Muscle of arm (tissue), 1 donor: ENCODE measurements at regions not wholly inside any gene's neighbourhood (a gene's known extent, or its start where the extent isn't known, plus 50 kb on each side); places are given as distances from the start of the nearest gene placed in this dataset.
"Not testable (repeated sequence)": the region's sequence is repeated elsewhere in the genome, so short reads cannot be mapped to it uniquely, and the experiment has no call there.

Source experiments
- DNase-seq: peaks from one replicate; pipeline ENCODE4 v3.0.0-alpha.2; 2013

- DNase-seq = peak; percentile 58
Measured at GRCh38 chr10:35993591-35994515, 351.8 kb upstream of the FZD8 start.

DNA sequence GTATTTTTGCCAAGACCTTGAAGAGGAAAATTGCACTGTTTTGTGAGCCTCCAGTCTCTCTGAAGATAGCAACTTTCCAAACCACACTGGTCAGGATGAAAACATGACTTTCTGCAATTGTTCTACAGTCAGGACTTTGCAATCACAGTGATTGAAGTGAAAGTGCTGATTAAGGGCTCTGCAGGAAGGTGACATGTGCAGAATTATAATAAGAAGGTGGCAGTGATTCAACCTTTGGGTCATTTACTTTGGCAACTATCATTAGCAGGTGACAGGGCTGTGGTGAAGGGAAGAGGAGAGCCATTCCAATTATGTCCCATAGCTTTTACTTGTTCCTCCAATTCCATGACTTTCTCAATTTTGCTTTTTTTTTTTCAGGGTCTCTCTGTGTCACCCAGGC, 350.0 kb upstream of the FZD8 start:
- no peak for DNase-seq

- no peak for DNase-seq
Measured at GRCh38 chr10:35986756-35987502, 344.8 kb upstream of the FZD8 start.

GRCh38 chr10:35979116-35979515, 337.0 kb upstream of the FZD8 start:
- no peak for DNase-seq

- DNase-seq = not testable (repeated sequence)
Measured at GRCh38 chr10:35973912-35974591, 332.0 kb upstream of the FZD8 start.

DNA sequence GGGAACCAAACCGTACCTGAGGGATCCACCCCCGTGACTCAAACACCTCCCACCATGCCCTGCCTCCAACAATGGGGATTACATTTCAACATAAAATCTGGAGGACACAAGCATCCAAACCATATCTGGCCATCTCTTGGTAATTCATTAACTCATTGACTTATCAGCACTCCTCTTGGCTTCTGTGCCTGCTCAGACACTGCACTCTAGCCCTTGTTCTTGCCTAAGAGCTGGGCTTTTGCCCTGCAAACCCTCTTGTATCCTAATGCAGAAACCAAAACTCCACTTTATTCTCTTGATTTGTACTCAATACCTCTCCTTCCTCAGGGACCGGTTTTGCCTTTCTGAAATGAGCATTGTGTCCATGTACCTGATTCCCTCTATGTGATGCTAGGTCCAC, 330.2 kb upstream of the FZD8 start:
- DNase-seq = no peak

GRCh38 chr10:35971397-35971796, 329.3 kb upstream of the FZD8 start:
- DNase-seq = no peak

- DNase-seq = no peak
Measured at GRCh38 chr10:35963685-35964084, 321.6 kb upstream of the FZD8 start.

DNA sequence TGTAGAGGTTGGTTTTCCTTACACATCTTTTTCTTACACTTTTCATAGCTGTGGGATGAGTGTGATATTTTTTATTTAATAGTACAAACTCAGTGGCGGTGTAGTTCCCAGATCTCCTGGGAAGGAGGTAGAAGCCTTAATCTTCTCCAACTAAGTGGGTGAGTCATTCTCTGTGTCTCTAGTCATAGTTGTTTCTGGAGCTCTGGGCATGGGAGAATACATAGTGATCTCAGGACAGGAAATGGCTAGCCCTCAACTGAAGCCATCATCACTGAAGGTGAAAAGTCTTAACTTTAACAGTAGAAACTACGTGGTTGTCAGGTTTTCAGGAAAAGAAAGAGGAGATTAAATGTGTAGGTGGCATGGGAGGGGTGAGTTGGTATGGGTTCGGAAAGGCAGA, 319.4 kb upstream of the FZD8 start:
- DNase-seq = no peak

- peak; percentile 73 for DNase-seq
Measured at GRCh38 chr10:35959252-35959651, 317.2 kb upstream of the FZD8 start.

- DNase-seq = not testable (repeated sequence)
Measured at GRCh38 chr10:35958609-35959008, 316.5 kb upstream of the FZD8 start.

DNA sequence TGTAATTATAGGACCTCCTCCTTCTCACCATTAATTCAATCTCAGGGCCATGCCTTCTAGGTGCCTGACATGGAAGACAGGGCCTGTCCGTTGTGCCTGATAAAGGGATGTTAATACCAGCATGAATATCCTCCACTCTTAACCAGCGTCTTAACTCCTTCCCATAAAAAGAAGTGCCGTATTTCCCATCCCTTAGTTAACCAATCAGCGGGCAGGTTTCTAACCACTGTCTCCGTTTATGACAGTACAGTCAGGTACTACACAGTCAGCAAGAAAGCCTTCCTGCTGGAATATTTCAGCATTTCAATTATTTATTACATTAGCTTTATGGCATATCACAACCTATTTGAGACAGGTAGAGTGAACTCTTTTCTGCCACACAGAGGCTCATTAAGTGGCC, 308.6 kb upstream of the FZD8 start:
- DNase-seq = no peak

DNA sequence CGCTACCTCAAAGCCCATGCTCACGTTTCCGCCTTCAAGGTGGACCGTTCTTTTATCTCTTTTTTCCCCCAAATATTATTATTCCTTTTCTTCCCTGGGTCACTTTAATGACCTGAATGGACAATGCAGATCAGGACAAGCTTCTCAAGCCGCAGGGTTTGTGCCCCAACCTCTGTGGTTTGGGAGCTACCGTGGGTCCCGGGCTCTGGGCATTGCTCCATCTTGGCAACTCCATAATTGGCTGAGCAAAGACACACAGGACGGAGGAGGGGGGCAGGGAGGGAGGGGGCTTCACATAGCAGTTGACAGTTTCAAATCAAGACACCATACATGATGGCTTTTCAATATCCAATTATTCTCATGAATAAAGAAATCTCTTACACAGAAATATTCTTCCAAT, 308.1 kb upstream of the FZD8 start:
- DNase-seq = no peak

DNA sequence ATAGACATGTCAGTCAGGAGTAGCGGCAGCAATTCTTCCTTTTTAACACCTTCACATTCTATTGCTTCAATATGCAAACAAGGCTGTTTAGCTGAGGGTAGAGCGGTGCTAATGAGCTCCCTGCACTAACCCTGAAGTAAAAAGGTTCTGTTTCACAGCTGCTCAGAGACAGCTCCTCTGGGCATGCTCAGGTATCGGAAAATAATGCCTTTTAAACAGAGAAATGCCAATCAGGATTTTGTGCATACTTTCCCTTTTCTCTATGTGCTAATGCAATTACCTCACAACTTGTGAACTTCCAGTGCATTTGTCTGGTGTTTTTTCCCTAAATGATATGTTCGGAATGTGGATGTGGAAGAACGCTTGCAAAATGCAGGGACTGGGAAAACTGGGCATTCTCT, 307.7 kb upstream of the FZD8 start:
- no peak for DNase-seq

DNA sequence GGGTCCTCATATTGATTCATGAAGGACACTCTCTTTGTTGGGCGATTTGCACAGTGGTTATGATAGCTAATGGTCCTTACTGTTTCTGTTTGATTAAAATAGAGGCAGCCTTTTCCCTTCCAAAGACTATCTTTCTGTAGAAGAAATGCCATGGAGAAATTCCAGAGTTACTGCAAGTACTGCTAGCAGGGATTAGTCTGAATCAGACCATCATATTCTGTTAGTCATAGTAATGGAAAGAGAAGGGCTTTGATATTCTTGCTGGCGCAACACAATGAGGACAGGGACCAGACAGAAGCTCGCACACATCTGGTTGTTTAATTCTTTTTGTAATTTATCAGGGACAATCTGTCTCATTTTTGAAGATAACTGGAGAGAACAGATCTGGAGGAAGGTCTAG, 304.5 kb upstream of the FZD8 start:
- DNase-seq = no peak

DNA sequence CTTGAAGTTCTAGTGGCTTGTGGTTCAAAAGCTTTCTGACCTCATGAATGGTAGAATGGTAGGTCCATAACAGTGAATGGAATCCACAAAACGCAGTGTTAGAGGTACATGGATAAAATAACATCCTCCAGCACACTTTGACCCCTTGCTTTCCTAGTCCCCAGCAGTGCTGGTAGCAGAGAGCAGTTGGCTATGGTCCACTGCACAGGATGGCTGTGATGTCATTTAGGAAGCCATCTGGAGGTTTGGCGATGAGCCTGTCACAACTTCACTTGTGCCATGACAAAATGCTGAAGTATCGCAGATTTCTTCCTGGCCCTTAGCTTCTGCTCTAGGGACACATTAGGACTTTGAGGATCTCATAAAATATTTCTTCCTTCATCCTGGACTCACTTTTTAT, 300.0 kb upstream of the FZD8 start:
- DNase-seq = no peak

- DNase-seq = peak; percentile 80
Measured at GRCh38 chr10:35940141-35941041, 298.3 kb upstream of the FZD8 start.

DNA sequence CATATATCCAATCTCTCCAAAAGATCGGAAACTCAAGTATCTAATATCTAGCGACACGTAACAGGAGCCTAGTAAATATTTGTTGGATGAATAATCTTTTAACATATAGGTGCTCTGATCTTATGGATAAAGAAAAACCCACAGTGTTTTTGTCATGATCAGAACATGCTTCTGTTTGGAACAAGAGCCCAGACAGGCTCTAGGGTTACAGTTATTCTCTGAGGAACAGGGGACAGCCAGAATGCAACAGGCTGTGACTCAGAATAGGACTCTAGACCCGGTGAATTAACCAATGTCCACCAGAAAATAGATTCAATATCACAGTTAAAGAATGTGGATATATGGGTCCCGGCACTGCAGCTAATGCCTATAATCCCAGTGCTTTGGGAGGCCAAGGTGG, 296.1 kb upstream of the FZD8 start:
- no peak for DNase-seq

DNA sequence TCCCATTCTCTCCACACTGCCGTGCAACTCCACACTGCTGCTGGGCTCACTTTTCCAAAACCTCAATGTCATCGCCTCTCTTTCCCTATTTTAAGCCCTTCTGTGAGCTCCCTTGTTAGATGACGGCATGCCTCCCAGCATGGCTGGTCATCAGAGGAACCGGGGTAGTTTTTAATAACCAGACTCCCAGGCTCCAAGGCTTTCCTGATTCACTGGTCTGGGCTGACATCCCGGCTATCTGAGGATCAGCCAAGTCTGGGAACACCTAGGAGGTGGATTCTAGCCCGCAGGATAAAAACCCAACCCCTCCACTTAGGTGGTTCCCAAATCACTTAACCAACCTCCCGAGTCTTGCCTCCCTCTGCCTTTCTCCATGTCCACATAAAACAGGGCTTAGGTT, 295.4 kb upstream of the FZD8 start:
- DNase-seq = no peak

DNA sequence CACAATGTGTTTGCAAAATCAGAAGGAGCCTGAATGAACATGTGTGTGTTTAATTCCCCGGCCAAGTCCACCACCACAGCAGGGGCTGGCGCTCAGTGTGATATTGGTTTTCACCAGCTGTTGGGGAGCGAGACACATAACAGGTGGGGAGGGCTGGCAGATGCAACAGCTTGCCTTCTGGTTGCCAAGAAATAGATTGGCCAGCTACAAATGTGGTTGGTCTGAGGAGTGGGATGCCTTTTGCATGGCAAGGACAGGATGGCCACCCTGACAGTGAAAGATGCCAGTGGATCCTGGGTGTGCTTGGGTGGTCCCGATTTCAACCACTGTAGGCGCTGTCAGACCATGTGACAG, 292.5 kb upstream of the FZD8 start:
- DNase-seq = peak; percentile 49

DNA sequence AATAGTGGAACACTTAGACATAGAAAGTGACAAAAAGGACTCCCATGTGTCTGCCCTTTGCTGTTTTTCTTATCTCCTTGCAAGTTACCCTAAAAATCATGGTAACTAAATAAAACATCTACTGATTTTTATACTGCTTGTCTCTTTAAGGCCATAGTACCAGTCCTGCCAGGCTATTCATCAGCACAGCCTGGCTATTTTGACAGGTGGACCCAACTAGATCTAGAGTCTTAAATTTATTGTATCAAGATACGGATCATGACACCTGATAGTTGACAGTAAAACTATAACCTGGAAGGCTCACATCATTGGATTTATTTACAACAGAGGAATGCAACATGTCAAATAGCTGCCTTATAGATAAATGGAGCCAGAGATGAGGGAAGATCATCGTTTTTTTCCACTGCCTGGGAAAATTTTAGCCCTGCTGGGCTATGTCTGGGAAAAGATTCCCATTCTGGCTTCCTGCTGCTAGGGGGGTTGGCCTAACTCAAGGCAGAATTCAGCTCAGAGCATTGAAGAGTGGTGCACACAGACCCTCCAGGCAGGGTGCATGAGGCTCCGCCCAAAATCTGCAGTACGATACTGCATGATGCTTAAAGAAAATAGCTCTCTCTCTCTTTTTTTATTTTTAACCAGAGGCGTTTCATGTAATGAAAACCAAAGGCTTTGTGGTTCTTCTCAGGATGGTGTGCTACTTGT, 292.0 kb upstream of the FZD8 start:
- no peak for DNase-seq
